Esophagus muscularis mucosa (tissue), 4 donors: ENCODE measurements at regions not wholly inside any gene's neighbourhood (a gene's known extent, or its start where the extent isn't known, plus 50 kb on each side); places are given as distances from the start of the nearest gene placed in this dataset.

Experiments used
- EP300 ChIP-seq: sonication (generic); formaldehyde crosslinking; IDR thresholded peaks from one replicate; pipeline ENCODE4 v1.6.1; 2017; ENCODE audit warnings: antibody characterized with exemption
- POLR2A ChIP-seq: fragments of 450-650 bp; IDR thresholded peaks from one replicate; pipeline ENCODE4 v1.6.1; 2017; ENCODE audit warnings: antibody characterized with exemption, moderate library complexity, mild to moderate bottlenecking, low read depth
- TF ChIP-seq, protein P1 (sequence below), 3 experiments: fragments of 200-600 bp in 2 of 3; fragments of 450-650 bp in 1 of 3; sonication (generic) in 2 of 3; IDR thresholded peaks; one replicate each; pipeline ENCODE4 v1.5.1; 2017 to 2019; ENCODE audit warnings: antibody characterized with exemption in 3 of 3, mild to moderate bottlenecking in 2 of 3, moderate library complexity in 1 of 3

DNA sequence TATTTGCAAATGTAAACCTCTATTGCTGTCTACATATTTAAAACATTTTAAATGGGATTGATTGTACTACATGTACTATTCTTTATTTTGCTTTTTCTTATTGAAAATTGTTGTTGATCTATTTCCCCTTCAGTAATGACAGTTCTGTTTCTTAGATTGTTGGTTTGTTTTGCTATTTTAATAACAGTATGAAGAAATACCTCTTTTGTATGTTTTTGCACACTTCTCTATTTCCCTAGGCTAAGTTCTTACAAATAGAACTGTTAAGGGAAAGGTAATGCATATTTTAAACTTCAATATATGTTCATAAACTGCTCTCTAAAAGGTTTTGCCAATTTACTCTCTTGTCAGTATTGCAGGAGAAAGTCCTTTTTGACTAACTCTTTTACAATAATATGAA, 195.0 kb upstream of the PRPS1L1 start:
- TF ChIP-seq, protein P1, sequence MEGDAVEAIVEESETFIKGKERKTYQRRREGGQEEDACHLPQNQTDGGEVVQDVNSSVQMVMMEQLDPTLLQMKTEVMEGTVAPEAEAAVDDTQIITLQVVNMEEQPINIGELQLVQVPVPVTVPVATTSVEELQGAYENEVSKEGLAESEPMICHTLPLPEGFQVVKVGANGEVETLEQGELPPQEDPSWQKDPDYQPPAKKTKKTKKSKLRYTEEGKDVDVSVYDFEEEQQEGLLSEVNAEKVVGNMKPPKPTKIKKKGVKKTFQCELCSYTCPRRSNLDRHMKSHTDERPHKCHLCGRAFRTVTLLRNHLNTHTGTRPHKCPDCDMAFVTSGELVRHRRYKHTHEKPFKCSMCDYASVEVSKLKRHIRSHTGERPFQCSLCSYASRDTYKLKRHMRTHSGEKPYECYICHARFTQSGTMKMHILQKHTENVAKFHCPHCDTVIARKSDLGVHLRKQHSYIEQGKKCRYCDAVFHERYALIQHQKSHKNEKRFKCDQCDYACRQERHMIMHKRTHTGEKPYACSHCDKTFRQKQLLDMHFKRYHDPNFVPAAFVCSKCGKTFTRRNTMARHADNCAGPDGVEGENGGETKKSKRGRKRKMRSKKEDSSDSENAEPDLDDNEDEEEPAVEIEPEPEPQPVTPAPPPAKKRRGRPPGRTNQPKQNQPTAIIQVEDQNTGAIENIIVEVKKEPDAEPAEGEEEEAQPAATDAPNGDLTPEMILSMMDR (IDR thresholded peaks at IDR 0.05), result no peak
- TF ChIP-seq EP300, result no peak
- no peak for TF ChIP-seq POLR2A
